HK-2 (cell line): ENCODE measurements at regions not wholly inside any gene's neighbourhood (a gene's known extent, or its start where the extent isn't known, plus 50 kb on each side); places are given as distances from the start of the nearest gene placed in this dataset.

Experiments used
- DNase-seq: peaks from one replicate; pipeline ENCODE4 v3.0.0-alpha.2; 2018; ENCODE audit not compliant: unreplicated experiment

DNA sequence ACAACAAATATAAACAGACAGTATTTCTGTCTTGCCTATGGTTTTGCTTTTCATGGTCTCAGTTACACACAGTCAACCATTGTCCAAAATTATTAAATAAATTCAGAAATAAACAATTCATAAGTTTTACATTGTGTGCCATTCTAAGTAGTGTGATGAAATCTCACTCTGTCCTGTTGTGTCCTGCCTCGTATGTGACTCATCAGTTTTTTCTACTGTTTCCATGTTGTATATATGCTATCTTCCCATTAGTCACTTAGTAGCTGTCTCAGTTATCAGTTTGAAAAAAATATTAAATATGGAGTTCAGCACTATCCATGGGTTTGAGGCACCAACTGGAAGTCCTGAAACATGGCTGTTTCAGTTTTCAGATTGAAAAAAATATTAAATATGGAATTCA lies 282.4 kb upstream of the GRM7 start:
- no peak for DNase-seq

DNA sequence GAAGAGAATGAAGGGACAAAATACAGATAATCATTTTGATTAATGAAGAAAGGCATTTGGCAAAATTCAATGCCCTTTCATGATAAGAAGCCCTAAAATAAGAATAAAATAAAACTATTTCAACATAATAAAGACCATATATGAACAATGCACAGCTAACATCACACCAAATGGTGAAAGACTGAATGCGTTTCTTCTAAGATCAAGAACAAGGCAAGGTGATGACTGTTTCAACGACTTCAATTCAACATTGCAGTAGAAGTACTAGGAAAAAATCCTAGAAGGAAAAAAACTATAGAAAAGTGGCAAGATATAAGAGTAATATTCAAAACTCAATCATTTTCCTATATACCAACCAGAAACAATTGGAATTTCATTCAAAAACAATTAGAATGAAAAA lies 280.1 kb upstream of the GRM7 start:
- DNase-seq = no peak

DNA sequence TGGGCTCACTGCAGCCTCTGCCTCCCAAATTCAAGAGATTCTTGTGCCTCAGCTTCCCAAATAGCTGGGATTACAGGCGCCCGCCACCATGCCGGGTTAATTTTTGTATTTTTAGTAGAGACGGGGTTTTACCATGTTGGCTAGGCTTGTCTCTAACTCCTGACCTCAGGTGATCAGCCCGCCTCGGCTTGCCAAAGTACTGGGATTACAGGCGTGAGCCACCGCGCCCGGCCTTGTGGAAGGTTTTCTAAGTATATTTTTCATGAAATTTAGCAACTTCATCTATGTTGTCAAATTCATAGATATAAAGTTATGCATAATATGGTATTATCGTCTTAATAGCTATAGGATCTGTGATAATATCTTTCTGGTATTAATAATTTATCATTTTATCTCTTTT lies 275.6 kb upstream of the GRM7 start:
- no peak for DNase-seq

DNA sequence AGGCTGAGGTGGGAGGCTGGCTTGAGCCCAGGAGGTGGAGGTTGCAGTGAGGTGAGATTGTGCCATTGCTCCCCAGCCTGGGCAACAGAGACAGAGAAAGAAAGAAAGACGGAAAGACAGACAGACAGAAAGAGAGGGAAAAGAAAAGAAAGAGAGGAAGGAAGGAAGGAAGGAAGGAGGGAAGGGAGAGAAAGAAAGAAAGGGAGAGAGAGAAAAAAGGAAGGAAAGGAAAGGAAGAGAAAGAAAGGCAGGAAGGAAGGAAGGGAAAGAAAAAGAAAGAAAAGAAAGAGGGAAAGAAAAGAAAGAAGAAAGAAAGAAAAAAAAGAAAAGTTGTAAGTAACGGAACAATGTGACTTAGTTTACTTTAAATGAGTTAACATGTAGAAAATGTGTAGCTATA lies 260.7 kb upstream of the GRM7 start:
- DNase-seq = no peak

DNA sequence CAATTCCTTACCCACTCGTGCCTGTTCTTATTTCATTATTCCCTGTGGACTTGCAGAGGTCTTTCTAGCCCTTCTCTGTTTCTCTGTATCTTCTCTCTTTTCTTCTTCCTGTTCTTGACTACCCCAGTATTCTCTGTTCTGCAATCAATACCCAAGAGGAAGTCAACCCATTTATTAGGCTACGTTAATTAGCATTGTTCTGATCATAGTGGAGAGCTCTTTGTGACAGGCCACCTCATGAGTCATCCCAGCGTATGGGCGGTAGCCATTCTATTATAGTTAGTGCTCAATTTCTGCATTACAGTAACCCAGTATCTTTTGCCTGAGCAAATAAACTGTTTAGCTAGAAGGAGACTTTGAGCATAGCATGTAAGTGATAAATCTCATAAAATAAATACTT lies 259.5 kb upstream of the GRM7 start:
- DNase-seq = no peak

DNA sequence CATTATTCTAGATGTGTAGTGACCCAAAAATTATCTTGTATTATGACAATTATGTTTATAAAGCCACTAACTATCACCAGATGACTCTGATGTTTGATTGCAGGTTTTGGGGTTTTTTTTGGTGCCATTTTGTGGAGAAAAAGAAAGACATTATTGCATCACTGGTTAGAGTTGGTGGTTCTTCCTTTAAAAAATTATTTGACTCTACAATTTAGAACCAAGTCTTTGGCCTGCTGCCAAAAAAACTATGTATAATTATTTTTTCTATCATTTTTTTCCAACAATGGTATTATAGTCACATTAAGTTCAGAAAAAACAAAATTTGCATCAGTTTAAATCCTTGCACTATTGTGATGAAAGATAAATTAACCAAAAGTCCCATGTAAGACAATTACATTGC lies 258.6 kb upstream of the GRM7 start:
- DNase-seq = no peak

DNA sequence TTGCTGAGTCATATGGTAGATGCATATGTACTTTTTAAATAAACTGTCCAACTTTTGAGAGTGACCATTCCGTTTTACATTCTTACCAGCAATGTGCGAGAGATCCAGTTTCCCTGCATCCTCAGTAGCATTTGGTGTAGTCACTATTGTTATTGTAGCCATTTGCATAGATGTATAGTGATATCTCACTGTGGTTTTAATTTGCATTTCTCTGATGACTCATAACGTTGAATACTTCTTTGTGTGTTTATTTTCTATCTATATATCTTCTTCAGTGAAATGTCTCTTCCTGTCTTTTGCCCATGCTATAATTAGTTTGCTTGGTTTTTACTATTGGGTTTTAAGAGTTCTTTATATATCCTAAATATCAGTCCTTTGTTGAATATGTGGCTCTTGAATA lies 255.7 kb upstream of the GRM7 start:
- DNase-seq = no peak

DNA sequence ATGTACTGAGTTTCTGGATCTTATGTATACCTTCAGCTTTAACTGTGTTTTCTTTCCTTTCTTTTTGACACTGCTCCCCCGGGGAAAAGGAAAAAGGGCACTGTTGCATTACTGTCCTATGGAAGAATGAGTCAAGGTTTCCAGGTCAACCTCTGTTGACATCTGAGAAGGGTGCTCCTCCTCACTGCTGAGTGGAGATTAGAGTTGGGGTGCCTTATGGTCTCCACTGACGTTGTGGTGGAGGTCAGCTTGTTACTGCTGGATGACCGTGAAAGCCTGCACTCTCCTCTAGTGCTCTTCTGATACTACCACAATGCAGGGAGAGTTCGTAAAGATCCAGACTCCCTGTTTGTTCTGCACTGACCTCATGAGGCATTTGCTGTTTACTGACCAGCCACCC lies 252.1 kb upstream of the GRM7 start:
- DNase-seq = no peak

DNA sequence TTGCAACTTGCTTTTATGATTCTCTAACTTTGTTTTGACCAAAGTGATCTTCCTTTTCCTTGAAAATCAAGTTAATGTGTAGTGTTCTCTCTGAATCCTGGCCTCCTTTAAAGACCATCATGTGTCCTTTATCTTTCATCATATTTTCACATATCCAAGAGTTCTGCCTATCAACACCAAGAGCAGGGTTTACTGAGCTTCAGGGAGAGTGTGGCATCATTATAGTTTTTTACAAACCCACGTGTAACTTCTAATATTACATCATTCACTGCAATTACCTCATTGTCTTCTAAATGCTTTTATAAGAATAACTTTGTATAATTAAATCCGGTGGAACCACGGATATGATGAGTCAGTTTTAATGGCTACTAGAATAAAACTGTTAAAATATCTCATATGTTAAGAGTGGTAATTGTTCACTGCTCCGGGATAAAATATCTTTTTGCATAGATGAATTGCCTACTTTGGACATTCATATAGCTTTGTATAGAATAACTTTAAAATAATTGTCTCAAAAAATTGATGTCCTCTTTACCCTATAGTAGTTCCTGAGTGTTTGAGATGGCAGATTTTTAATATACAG lies 248.8 kb upstream of the GRM7 start:
- no peak for DNase-seq

DNA sequence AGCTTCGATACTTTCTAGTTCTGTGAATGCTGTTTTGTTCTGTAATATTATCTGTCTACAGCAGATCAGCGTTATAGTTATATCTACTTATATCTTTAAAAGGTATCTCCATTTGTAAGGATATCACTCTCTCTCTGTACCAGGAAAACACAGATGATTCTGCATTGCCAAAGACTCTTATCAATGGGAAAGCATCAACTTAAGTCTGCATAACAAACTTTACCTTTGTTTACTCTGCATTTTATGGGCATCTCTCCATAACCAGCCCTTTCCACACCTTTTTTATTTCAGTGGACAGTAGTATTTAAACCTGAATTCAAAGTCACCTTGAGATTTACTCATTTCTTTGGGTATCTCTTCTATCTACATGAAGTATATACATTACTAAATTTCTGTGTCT lies 238.7 kb upstream of the GRM7 start:
- DNase-seq = no peak

DNA sequence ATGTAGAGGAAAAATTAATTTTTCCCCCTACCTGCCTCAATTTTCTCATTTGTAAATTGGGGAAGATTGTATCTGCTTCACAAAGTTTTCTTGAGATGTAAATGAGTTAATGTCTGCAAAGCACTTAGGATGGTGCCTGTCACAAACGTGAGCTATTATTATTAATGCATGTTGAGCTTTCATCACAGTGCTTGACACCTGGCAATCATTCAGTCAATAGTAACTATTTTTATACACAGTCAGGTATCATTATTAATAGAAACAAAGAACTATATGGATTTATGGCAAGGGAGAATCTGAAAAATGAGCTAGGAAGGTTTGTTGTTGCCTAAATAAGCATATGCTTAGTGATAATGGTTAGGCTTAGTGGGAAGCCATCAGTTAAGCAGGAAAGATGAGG lies 238.2 kb upstream of the GRM7 start:
- no peak for DNase-seq

DNA sequence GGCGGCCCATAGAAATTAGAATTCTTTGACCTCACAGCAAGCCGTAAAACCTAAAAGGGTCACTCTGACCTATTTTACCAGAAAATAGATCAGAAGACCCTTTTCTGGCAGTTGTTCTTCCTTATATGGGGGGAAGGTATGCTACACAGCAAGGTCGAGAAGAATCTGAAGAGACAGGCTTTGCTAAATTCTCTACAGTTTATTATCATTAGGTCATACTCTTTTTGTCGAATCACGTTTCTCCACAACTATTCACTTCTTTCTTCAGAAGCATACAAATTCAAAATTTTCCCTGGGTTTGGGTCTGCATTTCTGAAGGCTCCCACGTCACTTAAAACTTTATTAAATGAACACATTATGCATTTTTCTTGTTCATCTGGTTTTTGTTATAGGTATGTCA lies 229.5 kb upstream of the GRM7 start:
- DNase-seq = no peak

DNA sequence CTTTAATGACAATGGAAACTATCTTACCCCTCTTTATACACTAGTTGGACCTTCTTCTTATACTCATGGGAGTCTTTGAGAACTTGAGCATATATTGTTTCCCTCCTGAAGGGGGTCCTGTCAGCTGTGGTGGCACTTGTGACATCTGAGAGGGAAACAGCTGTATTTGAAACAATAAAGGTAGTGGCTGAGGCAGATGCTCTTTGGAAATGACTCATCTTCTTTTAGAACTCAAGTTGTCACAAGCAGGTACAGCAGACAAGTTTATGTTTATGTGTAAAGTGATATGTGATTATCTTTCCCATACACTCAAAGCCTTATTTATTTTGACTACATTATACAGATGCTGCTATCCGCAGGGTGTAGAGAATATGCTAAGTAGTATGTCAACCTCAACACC lies 220.0 kb upstream of the GRM7 start:
- no peak for DNase-seq

DNA sequence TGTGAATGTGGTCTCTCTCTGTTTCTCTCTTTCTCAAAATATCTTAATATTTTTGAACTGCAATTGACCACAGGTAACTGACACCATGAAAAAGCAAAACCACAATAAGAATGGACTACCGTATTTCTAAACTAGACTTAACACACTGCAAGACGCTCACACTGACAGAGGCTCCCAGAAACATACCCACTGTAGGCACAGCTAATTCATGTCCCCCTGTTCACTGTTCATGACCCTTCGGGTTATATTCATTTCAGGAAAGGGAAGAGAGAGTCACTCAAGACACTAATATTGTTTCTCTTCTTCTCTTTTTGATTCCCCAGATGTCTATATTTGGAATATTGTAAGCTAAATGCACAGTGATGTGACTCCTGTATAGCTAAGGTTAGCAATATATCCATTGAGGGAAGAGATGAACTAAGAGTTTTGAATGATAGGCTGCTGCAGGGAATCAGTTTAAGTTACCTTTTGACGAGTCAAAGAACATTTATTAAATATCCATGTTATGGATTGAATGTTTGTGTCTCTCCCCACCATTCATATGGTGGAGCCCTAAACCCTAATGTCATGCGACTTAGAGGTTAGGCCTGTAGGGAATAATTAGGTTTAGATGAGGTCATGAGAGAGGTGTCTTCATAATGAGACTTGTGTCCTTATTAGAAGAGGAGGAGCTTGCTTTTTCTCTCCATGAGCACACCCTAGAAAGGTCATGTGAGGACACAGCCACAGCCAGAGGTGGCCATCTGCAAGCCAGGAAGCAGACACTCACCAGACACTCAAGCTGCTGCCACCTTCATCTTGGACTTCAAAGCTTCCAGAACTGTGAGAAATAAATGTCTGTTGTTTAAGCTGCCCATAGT lies 216.6 kb upstream of the GRM7 start:
- no peak for DNase-seq

DNA sequence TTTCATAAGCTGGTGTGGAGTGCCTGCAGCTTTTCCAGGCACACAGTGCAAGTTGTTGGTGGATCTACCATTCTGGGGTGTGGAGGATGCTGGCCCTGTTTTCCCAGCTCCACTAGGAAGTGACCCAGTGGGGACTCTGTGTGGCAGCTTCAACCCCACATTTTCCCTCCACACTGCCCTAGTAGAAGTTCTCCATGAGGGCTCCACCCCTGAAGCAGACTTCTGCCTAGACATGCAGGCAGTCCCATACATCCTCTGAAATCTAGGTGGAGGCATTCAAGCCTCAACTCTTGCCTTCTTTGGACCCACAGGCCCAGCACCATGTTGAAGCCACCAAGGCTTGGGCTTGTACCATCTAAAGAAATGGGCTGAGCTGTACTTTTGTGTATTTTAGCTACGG lies 206.2 kb upstream of the GRM7 start:
- DNase-seq = no peak

DNA sequence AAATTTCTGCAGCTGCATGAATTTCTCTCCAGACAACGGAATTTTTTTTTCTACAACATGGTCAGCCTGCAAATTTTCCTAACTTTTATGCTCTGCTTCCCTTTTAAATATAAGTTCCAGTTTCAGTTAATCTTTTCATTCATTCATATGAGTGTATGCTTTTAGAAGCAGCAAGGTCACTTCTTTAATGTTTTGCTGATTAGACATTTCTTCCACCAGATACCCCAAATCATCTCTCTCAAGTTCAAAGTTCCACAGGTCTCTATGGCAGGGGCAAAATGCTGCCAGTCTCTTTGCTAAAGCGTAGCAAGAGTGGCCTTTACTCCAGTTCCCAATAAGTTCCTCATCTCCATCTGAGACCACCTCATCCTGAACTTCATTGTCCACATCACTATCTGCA lies 205.6 kb upstream of the GRM7 start:
- DNase-seq = no peak

DNA sequence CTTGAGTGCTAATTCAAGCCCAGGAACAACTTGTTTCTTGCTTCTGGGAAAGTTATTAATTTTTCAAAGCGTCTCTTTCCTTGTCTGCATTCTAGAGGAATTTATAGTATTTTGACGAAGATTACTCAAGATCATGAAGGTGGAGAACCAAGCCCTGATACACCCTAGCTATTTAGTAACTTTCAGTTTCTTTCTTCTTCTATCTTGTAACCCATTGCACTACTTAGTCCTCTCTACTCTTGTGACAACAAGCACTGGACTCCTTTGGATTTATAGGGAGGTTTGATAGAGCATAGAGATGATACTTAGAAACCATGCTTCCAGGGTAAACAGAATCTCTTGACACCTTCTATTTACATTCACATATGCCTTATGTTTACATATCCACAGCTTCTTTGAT lies 203.3 kb upstream of the GRM7 start:
- DNase-seq = no peak

DNA sequence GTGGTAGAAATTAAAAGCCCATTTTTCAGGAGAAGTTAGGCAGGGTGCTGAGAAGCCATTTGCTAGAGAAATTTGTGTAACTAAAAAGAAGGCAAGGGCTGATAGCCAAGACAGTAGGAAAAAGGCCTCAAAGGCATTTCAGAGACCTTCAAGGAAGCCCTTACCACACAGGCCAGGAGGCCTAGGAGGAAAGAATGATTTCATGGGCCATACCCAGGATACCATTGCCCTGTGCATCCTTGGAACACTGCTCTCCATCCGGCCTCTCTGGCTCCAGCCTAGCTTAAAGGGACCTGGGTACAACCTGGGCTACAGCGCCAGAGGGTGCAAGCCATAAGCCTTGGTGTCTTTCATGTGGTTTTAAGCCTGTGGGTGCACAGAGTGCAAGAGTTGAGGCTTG lies 193.6 kb upstream of the GRM7 start:
- no peak for DNase-seq

DNA sequence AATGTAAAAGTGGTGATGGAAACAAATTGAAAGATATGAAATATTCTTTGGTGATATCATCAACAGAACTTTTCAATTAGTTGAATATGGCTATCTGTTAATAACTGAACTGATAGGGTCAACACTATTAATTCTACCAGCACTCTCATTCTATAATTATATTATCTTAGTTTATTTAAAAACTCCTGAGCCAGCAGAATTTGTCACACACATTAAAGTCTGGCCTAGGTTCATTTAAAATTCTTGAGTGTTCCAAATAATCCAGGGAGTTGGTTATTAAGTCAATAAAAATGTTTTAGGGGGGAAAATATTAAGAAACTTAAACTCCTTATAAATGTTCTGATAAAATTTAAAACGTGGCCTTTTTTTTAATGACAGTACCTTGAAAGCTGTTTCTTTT lies 189.6 kb upstream of the GRM7 start:
- no peak for DNase-seq

DNA sequence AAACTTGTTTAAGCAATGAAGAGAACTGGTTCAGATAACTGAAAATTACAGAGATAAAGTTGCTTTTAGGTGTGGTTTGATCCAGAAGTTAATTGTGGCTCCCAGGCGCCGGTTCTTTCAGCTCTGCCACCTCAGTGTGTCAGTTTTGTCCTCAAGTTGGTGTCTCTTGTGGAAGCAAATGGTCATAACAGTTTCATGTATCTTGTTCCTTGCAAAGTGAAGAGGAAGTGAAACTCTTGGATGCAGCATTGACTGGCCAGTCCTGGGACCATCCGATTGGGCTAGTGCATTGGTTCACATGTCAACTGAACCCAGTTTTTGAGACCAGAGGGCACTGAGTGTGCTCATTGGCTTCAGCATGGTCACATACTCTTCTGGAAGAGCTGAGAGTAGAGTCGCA lies 181.4 kb upstream of the GRM7 start:
- no peak for DNase-seq

DNA sequence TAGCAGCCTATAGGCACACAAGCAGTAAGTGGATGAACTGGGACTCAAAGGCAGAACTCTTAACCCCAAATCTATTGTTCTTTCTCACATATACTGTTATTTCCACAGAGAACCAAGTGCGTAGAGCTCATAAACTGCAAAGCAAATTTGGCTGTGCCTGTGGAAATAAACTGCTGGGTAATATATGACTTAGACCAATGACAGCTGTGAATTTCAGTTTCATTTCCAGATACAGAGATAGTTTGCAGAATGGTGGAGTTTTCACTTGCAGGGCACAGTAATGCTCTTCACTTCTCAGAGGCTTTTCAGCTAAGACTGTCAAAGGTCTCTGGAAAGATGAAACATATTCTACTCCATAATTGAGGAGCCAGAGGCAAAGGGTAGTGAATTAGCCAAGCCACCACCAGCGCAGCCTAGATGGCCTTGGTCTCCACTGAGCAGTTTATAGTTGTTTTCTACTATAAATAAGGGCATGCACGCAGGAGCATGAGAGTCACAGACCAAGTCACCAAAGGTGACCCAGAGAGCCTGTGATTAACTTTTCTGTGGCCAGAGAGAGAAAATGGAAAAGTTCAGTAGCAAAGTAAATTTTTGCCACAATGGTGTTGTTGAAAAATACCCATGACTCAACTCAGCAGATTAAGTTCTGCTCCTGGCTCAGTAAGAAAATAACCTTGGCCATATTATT lies 180.7 kb upstream of the GRM7 start:
- no peak for DNase-seq

DNA sequence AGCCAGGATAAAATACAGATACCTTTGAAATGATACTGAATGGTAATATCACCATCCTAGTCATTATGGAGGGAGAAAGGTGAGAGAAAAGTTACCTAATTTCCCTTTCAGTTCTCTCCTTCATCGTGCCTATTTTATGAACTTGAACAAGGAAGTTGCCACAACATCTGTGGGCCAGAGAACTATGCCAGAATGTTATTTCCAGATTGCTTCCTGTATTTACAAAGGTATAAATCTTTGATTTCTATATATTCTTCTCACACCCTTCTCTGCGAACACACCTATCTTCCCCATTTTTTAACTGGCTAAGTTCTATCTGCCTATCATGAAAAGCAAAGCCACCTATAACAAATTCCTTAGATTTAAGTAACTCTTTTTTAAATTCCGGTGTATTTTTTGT lies 163.6 kb upstream of the GRM7 start:
- no peak for DNase-seq

DNA sequence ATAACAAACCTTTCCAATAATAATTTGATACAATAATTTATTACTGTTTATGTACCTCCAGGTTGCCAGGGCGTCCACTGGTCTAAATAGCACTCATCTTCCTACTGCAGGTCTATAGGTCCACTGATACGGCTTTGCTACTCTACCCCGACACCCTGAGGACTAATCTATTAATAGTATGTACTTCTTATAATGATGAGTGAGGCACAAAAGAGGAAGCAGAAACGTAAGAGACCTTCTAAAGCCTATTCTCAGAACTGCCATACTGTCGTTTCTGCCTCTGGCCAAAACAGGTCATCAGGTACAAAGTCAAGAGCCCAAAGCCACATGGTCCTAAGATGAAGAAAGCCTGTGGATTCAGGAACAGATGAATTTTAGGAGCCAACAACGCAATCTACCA lies 163.2 kb upstream of the GRM7 start:
- no peak for DNase-seq
